Right ventricle myocardium superior (tissue), 1 donor: ENCODE measurements at regions not wholly inside any gene's neighbourhood (a gene's known extent, or its start where the extent isn't known, plus 50 kb on each side); places are given as distances from the start of the nearest gene placed in this dataset.

Experiments used
- ATAC-seq: fragments of 200-7000 bp; cut with Tn5 transposase; one replicate; pipeline ENCODE4 v1.9.1; 2020; ENCODE audit warnings: mild to moderate bottlenecking; ENCODE audit not compliant: poor library complexity
- DNase-seq: peaks from one replicate; pipeline ENCODE4 v3.0.0-alpha.2; 2020
- intact Hi-C: fragments of 100-400 bp; cut with DNase I; formaldehyde crosslinking; loops from one replicate; pipeline ENCODE4 v1.11.2; 2022
- donor health status: DM: no; HTN: yes; CAD: no; lungs with severe emphysema.

DNA sequence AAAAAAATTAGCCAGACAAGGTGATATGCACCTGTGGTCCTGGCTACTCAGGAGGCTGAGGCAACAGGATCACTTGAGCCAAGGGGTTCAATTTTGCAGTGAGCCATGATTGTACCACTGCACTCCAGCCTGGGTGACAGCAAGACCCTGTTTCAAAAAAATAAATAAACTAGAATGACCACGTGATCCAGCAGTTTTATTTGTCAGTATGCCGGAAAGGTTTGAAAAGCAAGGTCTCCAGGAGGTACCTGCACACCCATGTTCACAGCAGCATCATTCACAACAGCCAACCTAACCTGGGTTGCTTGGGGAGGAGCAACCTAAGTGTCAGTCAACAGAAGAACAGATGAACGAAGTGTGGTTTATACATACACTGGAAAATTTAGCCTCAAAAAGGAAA, 78.7 kb upstream of the SEPTIN5 start:
- intact Hi-C loops: loop anchor here (10.0 kb wide), 1 partner anchor 491 kb away; the partner anchor contains the start of gene ESS2
- no peak for ATAC-seq
- no peak for DNase-seq

DNA sequence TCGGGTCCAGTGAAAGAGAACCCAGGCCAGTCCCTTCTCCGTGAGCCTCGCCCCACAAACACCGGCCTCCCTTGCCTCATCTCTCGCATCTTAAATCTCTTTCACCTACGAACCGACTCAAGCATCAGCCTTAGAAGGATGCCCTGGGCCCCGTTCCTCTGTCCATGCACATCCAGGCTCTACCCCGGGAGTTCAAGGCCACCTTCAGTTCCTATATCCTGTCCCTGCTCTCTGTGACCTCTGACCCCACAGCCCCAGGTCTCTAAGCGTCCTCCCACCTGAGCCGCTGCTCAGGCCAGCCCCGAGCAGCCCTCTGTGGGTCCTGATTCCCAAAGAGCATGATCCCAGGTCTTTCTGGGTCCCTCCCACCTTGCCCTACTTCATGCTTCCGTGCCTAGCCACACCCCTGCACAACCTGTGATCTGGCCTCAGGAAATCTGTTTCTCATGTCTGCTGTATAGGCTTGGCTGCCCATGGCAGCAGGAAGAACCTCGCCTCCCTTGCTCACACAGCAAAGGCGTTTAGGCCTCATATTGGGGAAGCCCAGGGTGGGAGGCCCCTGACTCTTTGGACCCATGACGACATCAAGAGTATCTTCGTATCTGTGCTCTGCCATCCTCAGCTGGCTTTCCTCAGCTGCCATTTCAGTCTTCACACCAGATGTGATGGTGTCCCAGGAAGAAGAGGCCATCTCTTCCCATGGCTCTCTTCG, 77.5 kb upstream of the SEPTIN5 start:
- no peak for DNase-seq
- intact Hi-C loops: loop anchor here (10.0 kb wide), 1 partner anchor 492 kb away; the partner anchor contains the start of gene ESS2
- no peak for ATAC-seq

DNA sequence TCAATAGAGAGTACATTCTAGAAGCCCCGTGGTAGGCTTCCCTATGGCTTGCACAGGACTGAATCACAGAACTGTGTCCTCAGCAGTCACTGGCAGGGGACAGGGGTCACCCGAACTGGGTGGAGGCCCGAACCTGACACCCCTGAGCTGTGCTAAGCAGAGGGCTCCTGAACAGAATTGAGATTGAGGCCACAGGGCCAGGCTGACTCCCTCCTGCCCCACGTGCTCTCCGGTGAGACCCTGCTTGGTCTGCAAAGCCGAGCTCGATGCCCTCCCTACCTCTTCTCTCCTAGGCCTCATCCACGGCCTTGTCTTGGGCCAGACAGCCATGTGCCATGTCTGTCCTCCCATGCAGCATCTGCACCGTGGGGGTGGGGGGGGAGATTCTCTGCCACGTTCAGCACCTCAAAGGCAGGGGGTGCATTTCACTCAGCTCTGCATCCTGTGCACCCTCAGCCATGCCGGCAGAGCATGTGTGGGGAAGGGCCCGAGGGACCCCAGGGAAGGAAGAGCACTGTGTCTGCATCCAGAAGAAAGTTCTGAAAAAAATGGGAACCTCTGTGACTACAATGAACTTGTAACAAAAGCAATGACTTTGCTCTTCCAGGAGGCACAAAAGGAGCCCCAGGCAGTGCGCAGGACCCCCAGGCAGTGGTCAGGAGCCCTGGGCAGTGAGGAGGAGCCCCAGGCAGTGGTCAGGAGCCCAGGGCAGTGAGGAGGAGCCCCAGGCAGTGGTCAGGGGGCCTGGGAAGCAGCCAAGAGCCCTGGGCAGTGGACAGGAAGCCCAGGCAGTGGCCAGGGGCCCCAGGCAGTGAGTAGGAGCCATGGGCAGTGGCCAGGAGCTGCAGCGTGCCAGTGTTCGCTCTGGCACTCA, 76.7 kb upstream of the SEPTIN5 start:
- intact Hi-C loops: loop anchor here (10.0 kb wide), 1 partner anchor 493 kb away; the partner anchor contains the start of gene ESS2
- DNase-seq (no peak), ATAC-seq (no peak)

DNA sequence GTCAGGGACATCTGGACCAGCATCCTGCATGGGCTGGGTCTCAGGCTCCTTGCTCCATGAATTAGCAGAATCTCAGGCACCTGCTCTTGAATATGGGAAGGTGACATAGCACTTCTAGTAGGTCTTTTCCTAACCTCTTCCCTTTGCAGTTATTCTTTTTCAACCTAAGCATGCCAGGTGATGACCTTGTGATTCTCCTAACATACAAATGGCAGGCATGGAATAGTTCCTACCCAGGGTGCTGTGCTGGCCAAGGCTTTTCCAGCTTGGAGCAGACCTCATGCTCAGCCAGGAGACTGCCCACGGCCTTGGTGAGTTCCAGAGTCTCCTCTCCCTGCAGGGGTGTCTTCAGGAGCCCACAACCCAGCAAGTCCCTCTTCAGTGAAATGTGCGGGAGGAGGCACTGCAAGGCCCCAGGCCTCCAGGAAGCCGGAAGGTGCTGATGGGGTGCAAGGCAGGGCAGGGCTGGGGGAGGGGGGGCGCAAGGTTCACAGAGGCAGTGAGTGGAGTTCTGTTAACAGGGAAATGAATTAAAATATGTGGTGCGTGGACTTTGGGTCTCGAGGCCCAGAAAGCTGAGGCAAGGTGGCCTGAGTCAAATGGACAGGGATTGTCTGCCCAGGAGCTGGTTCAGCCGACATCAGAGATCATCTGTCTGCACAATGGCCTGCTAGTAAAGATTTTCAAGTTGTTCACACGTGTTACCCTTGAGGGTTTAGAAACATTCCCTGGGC, 75.9 kb upstream of the SEPTIN5 start:
- DNase-seq (no peak), ATAC-seq (no peak)
- intact Hi-C loops: loop anchor here (10.0 kb wide), 1 partner anchor 494 kb away; the partner anchor contains the start of gene ESS2

DNA sequence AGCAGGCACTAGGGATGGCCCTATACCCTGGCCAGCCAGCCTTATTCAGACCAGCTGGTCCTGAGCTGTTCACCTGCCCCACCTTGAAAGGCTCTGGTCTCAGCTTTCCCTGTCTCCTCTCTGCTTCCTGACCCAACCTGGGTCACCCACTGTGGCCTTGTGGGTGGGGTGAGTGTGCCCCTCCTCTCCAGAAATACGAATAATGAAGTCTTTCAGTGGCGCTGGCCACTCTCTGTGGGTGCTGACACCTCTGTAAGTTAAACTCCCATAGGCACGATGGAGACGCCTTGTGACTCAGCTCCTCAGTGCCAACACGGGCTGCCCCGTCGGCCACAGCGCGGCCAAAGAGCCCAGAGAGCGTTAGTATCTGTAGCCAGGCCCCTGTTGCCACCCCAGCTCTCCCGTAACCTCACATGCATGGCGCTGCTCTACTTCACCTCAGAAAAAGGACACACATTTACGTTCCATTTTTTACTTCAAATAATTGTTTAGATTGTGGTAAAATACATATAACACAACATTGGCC, 74.6 kb upstream of the SEPTIN5 start:
- ATAC-seq (no peak), DNase-seq (no peak)
- intact Hi-C loops: loop anchor here (10.0 kb wide), 1 partner anchor 495 kb away; the partner anchor contains the start of gene ESS2

DNA sequence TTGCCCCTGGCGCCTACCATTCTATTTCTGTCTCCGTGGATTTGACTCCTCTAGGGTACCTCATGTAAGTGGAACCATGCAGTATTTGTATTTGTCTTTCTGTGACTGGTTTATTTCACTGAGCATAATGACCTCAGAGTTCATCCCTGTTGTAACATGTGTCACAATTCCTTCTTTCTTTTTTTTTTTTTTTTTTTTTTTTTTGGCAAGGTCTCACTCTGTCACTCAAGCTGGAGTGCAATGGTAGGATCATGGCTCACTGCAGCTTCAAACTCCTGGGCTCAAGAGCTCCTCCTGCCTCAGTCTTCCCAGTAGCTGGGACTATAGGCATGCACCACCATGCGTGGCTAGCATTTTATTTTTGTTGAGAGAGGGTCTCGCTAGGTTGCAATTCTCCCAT, 74.0 kb upstream of the SEPTIN5 start:
- intact Hi-C loops: no loop called here
- DNase-seq (no peak), ATAC-seq (no peak)

DNA sequence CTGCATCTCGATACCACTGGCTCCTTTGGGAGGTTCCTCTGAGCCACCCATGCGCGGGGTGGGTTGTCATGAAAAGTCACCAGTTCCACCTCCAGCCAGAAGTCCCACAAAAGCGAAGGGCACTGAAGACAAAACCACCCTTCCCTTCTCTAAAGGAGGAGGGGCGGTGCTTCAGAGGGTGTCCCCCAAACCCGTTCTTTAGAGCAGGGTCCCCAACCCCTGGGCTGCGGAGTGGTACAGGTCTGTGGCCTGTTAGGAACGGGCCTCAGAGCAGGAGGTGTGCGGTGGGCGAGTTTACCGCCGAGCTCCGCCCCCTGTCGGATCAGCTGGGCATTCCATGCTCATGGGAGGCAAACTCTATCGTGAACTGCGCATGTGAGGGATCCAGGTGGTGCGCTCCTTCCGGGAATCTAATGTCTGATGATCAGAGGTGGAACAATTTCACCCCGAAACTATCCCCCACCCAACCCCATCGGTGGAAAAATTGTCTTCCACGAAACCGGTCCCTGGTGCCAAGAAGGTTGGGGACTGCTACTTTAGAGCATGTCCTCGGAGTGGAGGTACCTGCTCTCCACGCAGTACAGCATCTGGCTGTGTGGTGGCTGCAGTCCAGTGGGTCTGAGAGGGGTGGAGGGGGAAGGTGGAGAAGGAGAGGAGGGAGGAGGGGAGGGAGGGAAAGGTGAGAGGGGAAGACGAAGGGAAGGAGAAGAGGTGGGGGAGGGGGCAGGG, 72.9 kb upstream of the SEPTIN5 start:
- ATAC-seq: no peak
- intact Hi-C loops: no loop called here
- DNase-seq: no peak

DNA sequence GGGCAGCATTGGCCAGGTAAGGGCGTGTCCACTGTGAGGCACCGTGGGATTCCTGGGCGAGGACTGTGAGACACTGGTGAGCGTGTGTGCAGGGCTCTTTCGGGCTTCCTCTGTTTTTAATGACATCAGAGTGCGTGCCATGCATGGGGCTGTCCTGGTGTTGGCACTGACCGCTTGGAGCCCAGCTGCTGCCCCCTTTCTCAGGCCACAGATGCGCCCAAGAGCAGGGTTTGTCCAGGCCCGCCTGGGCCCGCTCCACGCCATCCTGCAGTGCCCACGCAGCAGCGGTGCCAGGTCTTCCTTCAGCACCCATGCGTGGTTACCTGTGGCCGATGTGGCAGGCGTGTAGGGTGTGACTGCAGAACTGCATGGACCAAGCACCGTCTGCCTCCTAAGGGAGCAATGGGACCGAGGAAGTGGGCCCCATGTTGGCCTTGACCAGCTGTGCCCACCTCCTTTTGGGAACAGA, 72.3 kb upstream of the SEPTIN5 start:
- intact Hi-C loops: no loop called here
- ATAC-seq: no peak

DNA sequence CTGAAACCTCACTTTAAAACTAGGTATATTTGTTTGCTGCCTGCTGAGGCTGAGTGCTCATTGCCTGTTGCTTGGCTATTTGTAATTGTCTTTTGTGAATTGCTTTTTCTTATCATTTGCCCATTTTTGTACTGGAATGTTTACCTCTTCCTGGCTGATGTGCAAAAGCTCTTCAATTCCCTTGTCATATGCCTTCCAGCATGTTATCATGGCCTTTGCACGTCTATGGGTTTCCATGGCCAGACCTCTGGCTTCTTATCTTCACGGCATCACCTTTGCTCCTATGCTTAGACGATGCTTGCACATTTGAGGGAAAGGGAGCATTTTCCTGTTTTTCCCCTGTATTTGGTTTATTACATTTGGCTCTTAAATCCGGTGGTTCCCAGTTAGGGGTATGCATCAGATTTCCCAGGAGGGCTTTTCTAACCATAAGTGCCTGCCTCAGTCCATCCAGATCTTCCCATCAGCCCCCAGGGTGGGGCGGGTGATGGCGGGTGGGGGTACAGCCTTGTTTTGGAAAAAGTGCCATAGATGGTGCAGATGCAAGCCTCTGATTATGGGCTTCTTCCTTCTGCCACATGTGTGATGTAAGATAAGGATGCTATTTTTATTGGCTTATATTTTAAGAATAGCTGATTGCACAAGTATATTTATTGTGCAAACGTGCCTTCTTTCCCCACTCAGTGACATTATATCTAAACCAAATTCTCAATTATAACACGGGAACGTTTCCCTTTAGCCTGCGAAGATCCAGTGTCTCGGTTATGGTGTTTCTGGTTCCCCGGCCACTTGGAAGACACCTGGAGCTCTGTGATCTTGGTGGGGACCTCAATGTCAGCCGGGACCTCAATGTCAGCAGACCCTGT, 70.6 kb upstream of the SEPTIN5 start:
- intact Hi-C loops: no loop called here
- no peak for ATAC-seq
- DNase-seq: no peak

More for the DNA sequence above, 72.3 kb upstream of the SEPTIN5 start:
- no peak for DNase-seq

DNA sequence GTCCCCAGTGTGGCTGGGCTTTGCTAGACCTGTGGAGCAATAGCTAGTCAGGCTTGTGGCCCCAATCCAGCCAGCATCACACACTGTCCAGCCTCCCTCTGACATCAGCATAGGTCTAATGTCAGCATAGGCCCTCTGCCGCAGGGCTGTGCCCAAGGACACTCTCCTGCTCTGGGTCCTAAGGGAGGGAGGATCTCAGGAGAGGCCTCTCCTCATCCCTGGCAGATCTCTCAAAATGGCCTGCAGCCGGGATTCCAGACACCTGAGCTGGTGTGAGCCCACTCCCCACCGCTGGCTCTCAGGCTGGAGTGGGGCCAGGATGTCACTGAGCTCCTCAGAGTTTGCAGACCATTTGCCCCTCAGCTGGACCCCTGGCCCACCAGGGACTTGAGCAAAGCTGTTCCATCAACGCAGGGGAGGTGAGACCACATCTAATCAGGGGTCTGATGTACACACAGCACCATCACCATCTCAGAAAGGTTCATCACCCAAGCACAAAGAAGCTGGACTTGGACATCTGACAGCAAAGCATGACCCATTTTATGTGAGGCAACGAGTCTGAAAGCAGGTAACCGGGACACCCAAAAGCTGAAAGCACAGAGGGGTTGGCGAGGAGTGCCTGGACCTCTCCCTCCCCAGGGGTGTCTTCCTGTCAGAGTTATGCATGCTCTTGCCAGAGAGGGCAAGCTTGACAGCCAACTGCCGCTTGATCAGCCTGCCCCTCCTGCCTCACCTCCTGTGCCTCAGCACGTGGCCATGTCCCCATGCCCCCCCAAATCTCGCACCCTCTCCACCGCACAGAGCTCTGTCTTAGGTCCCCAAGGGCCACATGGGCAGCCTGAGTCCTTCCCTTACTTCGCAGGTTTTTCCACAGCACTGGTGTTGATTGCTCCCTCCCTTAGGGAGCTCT, 69.7 kb upstream of the SEPTIN5 start:
- ATAC-seq (no peak), DNase-seq (no peak)
- intact Hi-C loops: no loop called here

DNA sequence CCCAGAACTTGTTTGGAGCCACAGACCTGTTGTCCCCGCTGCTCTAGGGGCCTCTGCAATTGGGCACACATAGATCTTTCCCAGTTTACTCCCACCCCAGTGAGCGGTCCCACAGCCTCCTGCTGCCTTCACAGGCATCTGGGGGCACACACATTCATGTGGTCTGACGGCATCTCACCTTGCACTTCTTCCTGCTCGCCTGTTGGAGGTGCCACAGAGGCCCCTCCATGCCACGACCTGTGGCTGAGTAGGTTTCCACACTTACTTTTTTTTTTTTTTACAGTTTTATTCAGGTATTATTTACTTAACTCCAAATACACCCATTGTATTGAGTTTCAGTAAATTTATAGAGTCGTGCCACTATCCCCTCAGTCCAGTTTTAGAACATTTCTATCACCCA, 68.9 kb upstream of the SEPTIN5 start:
- DNase-seq (no peak), ATAC-seq (no peak)
- intact Hi-C loops: no loop called here

DNA sequence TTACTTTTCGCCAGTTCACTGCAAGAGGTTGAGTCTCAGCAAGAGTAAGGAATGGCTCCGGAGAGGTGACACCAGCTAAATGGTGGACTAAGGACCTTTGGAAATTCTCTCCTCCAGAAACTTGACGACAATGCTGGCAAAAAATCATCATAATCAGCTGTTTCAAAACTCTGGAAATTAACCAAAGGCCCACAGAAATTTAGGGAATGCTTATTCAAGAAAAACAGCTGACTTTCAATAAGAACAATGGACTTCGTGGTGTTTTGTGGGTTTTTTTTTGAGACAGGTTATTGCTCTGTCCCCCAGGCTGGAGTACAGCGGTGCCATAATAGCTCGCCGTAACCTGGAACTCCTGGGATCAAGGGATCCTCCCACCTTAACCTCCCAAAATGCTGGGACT, 68.4 kb upstream of the SEPTIN5 start:
- ATAC-seq: no peak
- intact Hi-C loops: no loop called here
- no peak for DNase-seq

DNA sequence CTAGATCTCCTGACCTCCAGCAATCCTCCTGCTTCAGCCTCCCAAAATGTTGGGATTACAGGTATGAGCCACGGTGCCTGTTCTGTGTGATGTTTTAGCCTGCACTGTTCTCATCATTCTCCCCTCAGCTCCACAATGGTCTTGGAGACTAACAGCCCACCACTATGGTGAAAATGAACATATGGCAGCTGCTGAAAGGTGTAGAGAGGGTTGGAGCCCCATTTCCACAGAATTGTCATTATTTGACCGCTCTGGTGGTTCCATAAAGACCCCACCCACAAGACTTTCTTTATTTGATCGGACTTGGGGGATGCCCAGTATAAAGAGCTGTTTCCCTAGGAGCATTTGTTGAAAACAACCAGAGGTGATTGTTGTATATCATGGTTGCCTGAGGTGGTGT, 67.9 kb upstream of the SEPTIN5 start:
- DNase-seq (no peak), ATAC-seq (no peak)
- intact Hi-C loops: no loop called here

DNA sequence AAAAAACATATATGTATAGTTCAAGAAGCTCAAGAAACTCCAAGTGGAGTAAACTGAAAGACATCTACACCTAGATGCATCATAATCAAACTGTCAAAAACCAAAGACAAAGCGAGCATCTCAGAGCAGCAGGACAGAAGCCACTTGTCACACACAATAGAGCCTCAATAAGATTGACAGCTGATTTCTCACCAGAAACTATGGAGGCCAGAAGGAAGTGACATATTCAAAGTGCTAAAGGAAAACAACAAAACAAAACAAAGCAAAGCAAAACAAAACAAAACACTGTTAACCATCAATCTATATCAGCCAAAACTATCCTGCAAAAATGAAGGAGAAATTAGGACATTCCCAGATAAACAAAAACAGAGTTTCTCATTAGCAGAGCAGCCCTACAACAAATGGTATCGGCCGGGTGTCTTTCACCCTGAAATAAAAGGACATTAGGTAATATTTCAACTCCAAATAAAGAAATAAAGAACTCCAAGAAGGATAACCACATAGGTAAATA, 65.8 kb upstream of the SEPTIN5 start:
- intact Hi-C loops: no loop called here
- ATAC-seq: no peak

DNA sequence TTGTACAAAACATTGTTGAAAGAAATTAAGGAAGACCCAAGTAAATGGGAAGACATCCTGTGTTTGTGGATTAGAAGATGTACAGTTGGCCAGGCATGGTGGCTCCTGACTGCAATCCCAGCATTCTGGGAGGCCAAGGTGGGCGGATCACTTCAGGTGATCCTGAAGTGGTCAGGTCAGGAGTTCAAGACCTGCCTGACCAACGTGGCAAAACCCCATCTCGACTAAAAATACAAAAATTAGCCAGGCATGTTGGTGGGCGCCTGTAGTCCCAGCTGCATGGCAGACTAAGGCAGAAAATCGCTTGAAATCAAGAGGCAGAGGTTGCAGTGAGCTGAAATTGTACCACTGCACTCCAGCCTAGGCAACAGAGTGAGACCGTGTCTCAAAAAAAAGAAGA, 62.0 kb upstream of the SEPTIN5 start:
- DNase-seq (no peak), ATAC-seq (no peak)
- intact Hi-C loops: no loop called here

More for the DNA sequence above, 65.8 kb upstream of the SEPTIN5 start:
- no peak for DNase-seq

DNA sequence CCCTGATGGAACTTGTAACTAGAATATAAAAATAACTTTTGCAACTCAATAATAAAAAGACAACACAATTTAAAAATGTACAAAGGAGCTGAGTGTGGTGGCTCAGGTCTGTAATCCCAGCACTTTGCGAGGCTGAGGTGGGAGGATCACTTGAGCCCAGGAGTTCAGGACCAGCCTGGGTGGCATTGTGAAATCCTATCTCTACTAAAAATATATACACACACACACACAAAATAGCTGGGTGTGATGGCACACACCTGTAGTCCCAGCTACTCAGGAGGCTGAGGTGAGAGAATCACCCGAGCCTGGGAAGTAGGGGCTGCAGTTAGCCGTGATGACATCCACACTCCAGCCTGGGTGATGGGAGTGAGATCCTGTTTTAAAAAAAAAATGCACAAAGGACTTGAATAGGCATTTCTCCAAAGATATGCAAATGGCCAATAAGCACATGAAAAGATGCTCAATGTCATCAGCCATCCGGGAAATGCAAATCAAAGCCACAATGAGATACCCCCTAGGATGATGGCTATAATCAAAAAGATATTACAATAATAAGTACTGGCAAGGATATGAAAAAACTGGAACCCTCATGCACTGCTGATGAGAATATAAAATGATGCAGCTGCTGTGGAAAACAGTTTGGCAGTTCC, 59.8 kb upstream of the SEPTIN5 start:
- intact Hi-C loops: no loop called here
- DNase-seq (no peak), ATAC-seq (no peak)
